ENCODE measurements at regions not wholly inside any gene's neighbourhood (a gene's known extent, or its start where the extent isn't known, plus 50 kb on each side); places are given as distances from the start of the nearest gene placed in this dataset.

GRCh38 chr5:133905424-133905823, 63.0 kb downstream of the C5orf15 start:
- H3K4me3 Mint-ChIP-seq: no peak overlapping the region

GRCh38 chr5:133904641-133905040, 63.8 kb downstream of the C5orf15 start:
- no peaks in the 10 kb centered on the region for H3K9me3 Mint-ChIP-seq
- no peak overlapping the region for H3K27ac Mint-ChIP-seq
- no peaks in the 10 kb centered on the region for H3K27me3 Mint-ChIP-seq
- DNase-seq: no peak
- no peak overlapping the region for H3K4me3 Mint-ChIP-seq
- H3K4me1 Mint-ChIP-seq (ENCODE audit: low read depth): no peaks in the 10 kb centered on the region
- no peaks in the 10 kb centered on the region for H3K36me3 Mint-ChIP-seq (ENCODE audit: low read depth)

More at GRCh38 chr5:133905424-133905823, 63.0 kb downstream of the C5orf15 start:
- H3K27ac Mint-ChIP-seq: no peak overlapping the region
- no peaks in the 10 kb centered on the region for H3K36me3 Mint-ChIP-seq (ENCODE audit: low read depth)
- H3K4me1 Mint-ChIP-seq (ENCODE audit: low read depth): no peaks in the 10 kb centered on the region
- no peak for DNase-seq
- no peaks in the 10 kb centered on the region for H3K27me3 Mint-ChIP-seq
- H3K9me3 Mint-ChIP-seq: no peaks in the 10 kb centered on the region

GRCh38 chr5:133902511-133903118, 65.8 kb downstream of the C5orf15 start:
- H3K36me3 Mint-ChIP-seq (ENCODE audit: low read depth): no peaks in the 10 kb centered on the region
- H3K27me3 Mint-ChIP-seq: no peaks in the 10 kb centered on the region
- H3K27ac Mint-ChIP-seq: no peak overlapping the region
- H3K4me1 Mint-ChIP-seq (ENCODE audit: low read depth): no peaks in the 10 kb centered on the region
- H3K9me3 Mint-ChIP-seq: no peaks in the 10 kb centered on the region
- DNase-seq: no peak
- H3K4me3 Mint-ChIP-seq: no peak overlapping the region

GRCh38 chr5:133900534-133901270, 67.7 kb downstream of the C5orf15 start:
- no peaks in the 10 kb centered on the region for H3K9me3 Mint-ChIP-seq
- H3K27me3 Mint-ChIP-seq: no peaks in the 10 kb centered on the region
- H3K36me3 Mint-ChIP-seq (ENCODE audit: low read depth): no peaks in the 10 kb centered on the region
- peaks cover 2% of the 10 kb centered on the region for H3K4me1 Mint-ChIP-seq (ENCODE audit: low read depth)
- no peak overlapping the region for H3K27ac Mint-ChIP-seq
- H3K4me3 Mint-ChIP-seq: no peak overlapping the region
- no peak for DNase-seq

GRCh38 chr5:133899506-133899905, 68.9 kb downstream of the C5orf15 start:
- Mint-ChIP-seq H3K27me3 (no peaks in the 10 kb centered on the region), H3K27ac (no peak overlapping the region), H3K4me3 (no peak overlapping the region), H3K9me3 (no peaks in the 10 kb centered on the region), H3K36me3 (ENCODE audit: low read depth) (no peaks in the 10 kb centered on the region), H3K4me1 (ENCODE audit: low read depth) (peaks cover 2% of the 10 kb centered on the region)
- DNase-seq: no peak

GRCh38 chr5:133898440-133898839, 70.0 kb downstream of the C5orf15 start:
- Mint-ChIP-seq H3K27ac (no peak overlapping the region), H3K4me3 (no peak overlapping the region), H3K27me3 (no peaks in the 10 kb centered on the region), H3K36me3 (ENCODE audit: low read depth) (no peaks in the 10 kb centered on the region), H3K4me1 (ENCODE audit: low read depth) (peaks cover 2% of the 10 kb centered on the region), H3K9me3 (no peaks in the 10 kb centered on the region)
- no peak for DNase-seq

GRCh38 chr5:133897431-133897830, 71.0 kb downstream of the C5orf15 start:
- Mint-ChIP-seq H3K9me3 (no peaks in the 10 kb centered on the region), H3K27ac (no peak overlapping the region), H3K36me3 (ENCODE audit: low read depth) (no peaks in the 10 kb centered on the region), H3K4me1 (ENCODE audit: low read depth) (peaks cover 2% of the 10 kb centered on the region), H3K4me3 (no peak overlapping the region), H3K27me3 (no peaks in the 10 kb centered on the region)
- DNase-seq: no peak

GRCh38 chr5:133896873-133897272, 71.6 kb downstream of the C5orf15 start:
- H3K27ac Mint-ChIP-seq: no peak overlapping the region
- no peaks in the 10 kb centered on the region for H3K36me3 Mint-ChIP-seq (ENCODE audit: low read depth)
- H3K9me3 Mint-ChIP-seq: no peaks in the 10 kb centered on the region
- H3K4me1 Mint-ChIP-seq (ENCODE audit: low read depth): peaks cover 2% of the 10 kb centered on the region
- no peak for DNase-seq
- H3K4me3 Mint-ChIP-seq: no peak overlapping the region
- H3K27me3 Mint-ChIP-seq: no peaks in the 10 kb centered on the region

- H3K4me3 Mint-ChIP-seq: no peak overlapping the region
- no peaks in the 10 kb centered on the region for H3K27me3 Mint-ChIP-seq
- H3K4me1 Mint-ChIP-seq (ENCODE audit: low read depth): peaks cover 2% of the 10 kb centered on the region
- no peak overlapping the region for H3K27ac Mint-ChIP-seq
- no peaks in the 10 kb centered on the region for H3K9me3 Mint-ChIP-seq
- no peak for DNase-seq
- no peaks in the 10 kb centered on the region for H3K36me3 Mint-ChIP-seq (ENCODE audit: low read depth)
Measured at GRCh38 chr5:133895979-133896845, 72.2 kb downstream of the C5orf15 start.

- no peaks in the 10 kb centered on the region for H3K27me3 Mint-ChIP-seq
- H3K4me3 Mint-ChIP-seq: no peak overlapping the region
- H3K27ac Mint-ChIP-seq: no peak overlapping the region
- no peak for DNase-seq
- H3K9me3 Mint-ChIP-seq: no peaks in the 10 kb centered on the region
- H3K36me3 Mint-ChIP-seq (ENCODE audit: low read depth): no peaks in the 10 kb centered on the region
- peaks cover 2% of the 10 kb centered on the region for H3K4me1 Mint-ChIP-seq (ENCODE audit: low read depth)
Measured at GRCh38 chr5:133894143-133894542, 74.3 kb downstream of the C5orf15 start.

- no peak overlapping the region for H3K4me3 Mint-ChIP-seq
- DNase-seq: no peak
- H3K36me3 Mint-ChIP-seq (ENCODE audit: low read depth): no peaks in the 10 kb centered on the region
- peaks cover 2% of the 10 kb centered on the region for H3K4me1 Mint-ChIP-seq (ENCODE audit: low read depth)
- no peaks in the 10 kb centered on the region for H3K9me3 Mint-ChIP-seq
- H3K27me3 Mint-ChIP-seq: no peaks in the 10 kb centered on the region
- no peak overlapping the region for H3K27ac Mint-ChIP-seq
Measured at GRCh38 chr5:133892774-133893173, 75.7 kb downstream of the C5orf15 start.

- H3K27ac Mint-ChIP-seq: no peak overlapping the region
- H3K4me1 Mint-ChIP-seq (ENCODE audit: low read depth): peaks cover 2% of the 10 kb centered on the region
- H3K9me3 Mint-ChIP-seq: no peaks in the 10 kb centered on the region
- H3K36me3 Mint-ChIP-seq (ENCODE audit: low read depth): no peaks in the 10 kb centered on the region
- no peaks in the 10 kb centered on the region for H3K27me3 Mint-ChIP-seq
- DNase-seq: no peak
- H3K4me3 Mint-ChIP-seq: no peak overlapping the region
Measured at GRCh38 chr5:133892306-133892705, 76.1 kb downstream of the C5orf15 start.

- no peak overlapping the region for H3K27ac Mint-ChIP-seq
- no peaks in the 10 kb centered on the region for H3K9me3 Mint-ChIP-seq
- peaks cover 2% of the 10 kb centered on the region for H3K4me1 Mint-ChIP-seq (ENCODE audit: low read depth)
- H3K27me3 Mint-ChIP-seq: no peaks in the 10 kb centered on the region
- H3K36me3 Mint-ChIP-seq (ENCODE audit: low read depth): no peaks in the 10 kb centered on the region
- no peak overlapping the region for H3K4me3 Mint-ChIP-seq
- DNase-seq: no peak
Measured at GRCh38 chr5:133891390-133891789, 77.0 kb downstream of the C5orf15 start.

- H3K27me3 Mint-ChIP-seq: no peaks in the 10 kb centered on the region
- no peak for DNase-seq
- H3K4me3 Mint-ChIP-seq: no peak overlapping the region
- H3K27ac Mint-ChIP-seq: no peak overlapping the region
- no peaks in the 10 kb centered on the region for H3K9me3 Mint-ChIP-seq
- no peaks in the 10 kb centered on the region for H3K4me1 Mint-ChIP-seq (ENCODE audit: low read depth)
- no peaks in the 10 kb centered on the region for H3K36me3 Mint-ChIP-seq (ENCODE audit: low read depth)
Measured at GRCh38 chr5:133890776-133891280, 77.6 kb downstream of the C5orf15 start.
